ENCODE measurements at regions not wholly inside any gene's neighbourhood (a gene's known extent, or its start where the extent isn't known, plus 50 kb on each side); places are given as distances from the start of the nearest gene placed in this dataset.

DNA sequence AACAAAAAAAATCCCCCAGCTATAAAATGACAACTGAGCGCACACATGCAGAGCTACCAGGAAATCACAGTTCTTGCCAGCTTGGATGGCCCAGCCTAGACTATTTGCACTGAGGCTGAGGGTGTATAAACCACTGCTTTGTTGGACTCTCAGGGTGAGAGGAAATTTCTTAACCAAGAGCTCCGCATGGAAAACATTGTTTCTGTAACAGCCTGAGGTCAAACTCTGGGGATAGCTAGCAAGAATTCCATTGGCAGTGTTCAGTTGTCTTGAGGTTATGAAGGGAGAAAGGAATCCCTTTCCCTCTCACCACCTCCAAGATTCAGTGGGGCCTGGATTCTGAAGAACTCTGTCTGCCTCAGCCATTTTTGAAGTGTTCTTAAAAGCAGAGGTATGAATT is 360.0 kb downstream of the OSTF1 start:
- DNase-seq = no peak
- TF ChIP-seq, protein P1, sequence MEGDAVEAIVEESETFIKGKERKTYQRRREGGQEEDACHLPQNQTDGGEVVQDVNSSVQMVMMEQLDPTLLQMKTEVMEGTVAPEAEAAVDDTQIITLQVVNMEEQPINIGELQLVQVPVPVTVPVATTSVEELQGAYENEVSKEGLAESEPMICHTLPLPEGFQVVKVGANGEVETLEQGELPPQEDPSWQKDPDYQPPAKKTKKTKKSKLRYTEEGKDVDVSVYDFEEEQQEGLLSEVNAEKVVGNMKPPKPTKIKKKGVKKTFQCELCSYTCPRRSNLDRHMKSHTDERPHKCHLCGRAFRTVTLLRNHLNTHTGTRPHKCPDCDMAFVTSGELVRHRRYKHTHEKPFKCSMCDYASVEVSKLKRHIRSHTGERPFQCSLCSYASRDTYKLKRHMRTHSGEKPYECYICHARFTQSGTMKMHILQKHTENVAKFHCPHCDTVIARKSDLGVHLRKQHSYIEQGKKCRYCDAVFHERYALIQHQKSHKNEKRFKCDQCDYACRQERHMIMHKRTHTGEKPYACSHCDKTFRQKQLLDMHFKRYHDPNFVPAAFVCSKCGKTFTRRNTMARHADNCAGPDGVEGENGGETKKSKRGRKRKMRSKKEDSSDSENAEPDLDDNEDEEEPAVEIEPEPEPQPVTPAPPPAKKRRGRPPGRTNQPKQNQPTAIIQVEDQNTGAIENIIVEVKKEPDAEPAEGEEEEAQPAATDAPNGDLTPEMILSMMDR (IDR thresholded peaks at IDR 0.05; ENCODE audit: low read depth, low read length, missing control alignments) = no peak
- in situ Hi-C loops (cut with HindIII; ENCODE audit: low pct_ligation_motif_present, low sequenced_read_pairs) = no loop called here
- no peak overlapping the region for H3K27ac ChIP-seq
- H3K4me3 ChIP-seq (ENCODE audit: low read depth, low read length) = no peak overlapping the region
- no peaks in the 10 kb centered on the region for H3K27me3 ChIP-seq (replicated peaks)
- no peaks in the 10 kb centered on the region for H3K36me3 ChIP-seq (replicated peaks)

- no peak for DNase-seq
- H3K4me3 ChIP-seq (ENCODE audit: low read depth, low read length) = no peak overlapping the region
- H3K27ac ChIP-seq = no peak overlapping the region
- TF ChIP-seq, protein P1 (IDR thresholded peaks at IDR 0.05; ENCODE audit: low read depth, low read length, missing control alignments) = no peak
- in situ Hi-C loops (cut with HindIII; ENCODE audit: low pct_ligation_motif_present, low sequenced_read_pairs) = no loop called here
- no peaks in the 10 kb centered on the region for H3K36me3 ChIP-seq (replicated peaks)
- H3K27me3 ChIP-seq (replicated peaks) = no peaks in the 10 kb centered on the region
These were observed 360.6 kb downstream of the OSTF1 start for GRCh38 chr9:75448955-75449354.

DNA sequence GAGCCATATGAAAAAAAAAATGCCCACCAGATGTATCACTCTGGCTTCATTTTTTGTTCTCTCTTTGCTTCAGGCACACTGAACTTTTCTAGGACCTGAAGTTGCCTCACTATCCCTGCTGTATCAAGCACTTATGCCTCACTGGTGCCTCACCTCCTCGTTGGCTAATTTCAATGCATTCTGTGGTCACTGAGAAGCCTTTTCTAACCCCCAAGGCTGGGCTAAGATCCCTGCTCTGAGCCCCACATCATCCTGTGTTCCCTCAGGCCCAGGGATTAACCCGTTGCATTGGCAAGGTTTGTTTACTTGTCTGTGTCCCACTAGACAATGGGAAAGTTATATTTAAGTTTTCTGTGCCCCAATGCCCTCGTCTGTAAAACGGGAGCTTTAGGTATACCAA is 362.7 kb downstream of the OSTF1 start:
- no peak for DNase-seq
- in situ Hi-C loops (cut with HindIII; ENCODE audit: low pct_ligation_motif_present, low sequenced_read_pairs) = no loop called here
- H3K36me3 ChIP-seq (replicated peaks) = no peaks in the 10 kb centered on the region
- TF ChIP-seq, protein P1 (IDR thresholded peaks at IDR 0.05; ENCODE audit: low read depth, low read length, missing control alignments) = no peak
- H3K27me3 ChIP-seq (replicated peaks) = no peaks in the 10 kb centered on the region
- H3K4me3 ChIP-seq (ENCODE audit: low read depth, low read length) = no peak overlapping the region
- H3K27ac ChIP-seq = no peak overlapping the region

GRCh38 chr9:75451505-75451904 is 363.2 kb downstream of the OSTF1 start:
- DNase-seq = no peak
- Histone ChIP-seq H3K4me3 (ENCODE audit: low read depth, low read length) (no peak overlapping the region), H3K36me3 (replicated peaks) (no peaks in the 10 kb centered on the region), H3K27me3 (replicated peaks) (no peaks in the 10 kb centered on the region), H3K27ac (no peak overlapping the region)
- TF ChIP-seq, protein P1 (IDR thresholded peaks at IDR 0.05; ENCODE audit: low read depth, low read length, missing control alignments) = no peak
- in situ Hi-C loops (cut with HindIII; ENCODE audit: low pct_ligation_motif_present, low sequenced_read_pairs) = no loop called here

DNA sequence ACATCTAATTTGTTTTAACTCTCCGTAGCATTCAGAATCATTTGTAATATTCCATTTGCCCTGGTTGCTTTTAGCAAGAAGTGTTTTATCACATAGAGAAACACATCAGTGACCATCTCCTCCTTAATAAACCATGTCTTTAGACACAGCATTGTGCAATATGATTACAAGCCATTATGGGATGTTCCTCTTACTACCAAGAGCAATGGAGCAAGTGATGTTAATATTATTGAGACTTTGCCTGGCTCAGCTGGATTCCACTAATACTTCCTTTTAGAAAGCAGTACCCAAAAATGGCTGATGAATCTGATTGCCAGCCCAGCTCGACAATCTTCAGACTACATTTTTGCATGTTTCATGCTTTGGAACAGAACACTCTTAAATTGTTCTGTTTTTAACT is 364.2 kb downstream of the OSTF1 start:
- TF ChIP-seq, protein P1 (IDR thresholded peaks at IDR 0.05; ENCODE audit: low read depth, low read length, missing control alignments) = no peak
- no peaks in the 10 kb centered on the region for H3K36me3 ChIP-seq (replicated peaks)

GRCh38 chr9:75454043-75454442 is 365.7 kb downstream of the OSTF1 start:
- H3K27me3 ChIP-seq (replicated peaks) = no peaks in the 10 kb centered on the region
- no peak overlapping the region for H3K4me3 ChIP-seq (ENCODE audit: low read depth, low read length)
- DNase-seq = no peak
- H3K36me3 ChIP-seq (replicated peaks) = no peaks in the 10 kb centered on the region
- H3K27ac ChIP-seq = no peak overlapping the region
- in situ Hi-C loops (cut with HindIII; ENCODE audit: low pct_ligation_motif_present, low sequenced_read_pairs) = no loop called here
- TF ChIP-seq, protein P1 (IDR thresholded peaks at IDR 0.05; ENCODE audit: low read depth, low read length, missing control alignments) = no peak

More for the DNA sequence above, 364.2 kb downstream of the OSTF1 start:
- in situ Hi-C loops (cut with HindIII; ENCODE audit: low pct_ligation_motif_present, low sequenced_read_pairs) = no loop called here
- no peak overlapping the region for H3K4me3 ChIP-seq (ENCODE audit: low read depth, low read length)
- no peak overlapping the region for H3K27ac ChIP-seq
- no peaks in the 10 kb centered on the region for H3K27me3 ChIP-seq (replicated peaks)
- no peak for DNase-seq

All from brain microvascular endothelial cell (primary cell).